GM18867 (cell line): ENCODE measurements at regions not wholly inside any gene's neighbourhood (a gene's known extent, or its start where the extent isn't known, plus 50 kb on each side); places are given as distances from the start of the nearest gene placed in this dataset.

Experiments used
- ATAC-seq: cut with Tn5 transposase; IDR thresholded peaks from one replicate; pipeline ENCODE4 v1.9.1; 2021; ENCODE audit warnings: mild to moderate bottlenecking, moderate library complexity; ENCODE audit not compliant: unreplicated experiment

DNA sequence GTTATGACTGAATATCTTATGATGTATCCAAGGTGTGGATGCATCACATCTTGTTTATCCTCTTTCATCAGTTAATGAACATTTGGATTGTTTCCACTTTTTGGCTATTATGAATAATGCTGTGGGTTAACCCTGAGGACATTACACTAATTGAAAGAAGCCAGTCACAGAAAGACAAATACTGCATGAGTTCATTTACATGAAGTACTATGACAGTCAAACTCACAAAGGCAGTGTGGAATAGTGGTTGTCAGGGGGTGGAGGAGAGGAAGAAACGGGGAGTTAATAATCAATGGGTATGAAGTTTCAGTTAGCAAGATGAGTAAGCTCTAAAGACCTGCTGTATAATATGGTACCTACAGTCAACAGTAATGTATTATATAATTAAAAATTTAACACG, 409.4 kb upstream of the CTNND2 start:
- peak; percentile 58 for ATAC-seq

DNA sequence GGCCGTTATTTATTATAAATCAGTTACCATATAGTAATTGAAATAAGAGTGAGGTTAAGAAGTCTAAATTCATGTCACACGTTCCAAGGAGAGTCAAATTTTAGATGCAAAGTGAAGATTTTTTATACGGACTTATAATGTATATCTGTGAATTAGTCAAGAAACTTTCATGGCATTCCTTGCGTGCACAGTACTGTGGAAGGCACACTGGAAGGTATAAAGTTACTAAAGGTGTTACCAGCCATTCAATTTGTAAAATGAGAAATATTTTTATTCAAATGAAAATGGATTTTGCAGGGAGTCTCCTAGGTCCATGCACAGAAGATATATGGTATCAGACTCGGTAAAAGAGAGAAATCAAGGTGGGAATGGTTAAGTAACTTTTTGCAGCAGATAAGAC, 408.1 kb upstream of the CTNND2 start:
- no peak for ATAC-seq

DNA sequence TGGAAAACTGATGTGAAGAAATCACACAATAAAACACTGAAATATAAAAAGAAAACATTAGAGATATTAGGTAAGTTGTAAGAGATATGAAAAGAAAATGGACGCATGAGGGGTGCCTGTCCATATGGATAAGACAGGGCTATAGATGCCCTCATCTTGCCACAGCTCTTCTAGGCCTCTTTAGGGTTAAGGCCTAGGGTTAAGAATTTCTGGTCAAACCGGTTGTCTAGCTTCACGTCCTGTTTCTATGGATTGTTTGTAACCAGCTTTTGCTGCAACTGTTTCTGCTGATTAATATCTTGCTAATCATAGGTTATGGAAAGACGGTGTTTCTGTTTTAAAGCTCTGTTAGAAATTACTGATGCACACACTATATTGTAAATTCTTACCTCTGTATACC, 389.9 kb upstream of the CTNND2 start:
- no peak for ATAC-seq

DNA sequence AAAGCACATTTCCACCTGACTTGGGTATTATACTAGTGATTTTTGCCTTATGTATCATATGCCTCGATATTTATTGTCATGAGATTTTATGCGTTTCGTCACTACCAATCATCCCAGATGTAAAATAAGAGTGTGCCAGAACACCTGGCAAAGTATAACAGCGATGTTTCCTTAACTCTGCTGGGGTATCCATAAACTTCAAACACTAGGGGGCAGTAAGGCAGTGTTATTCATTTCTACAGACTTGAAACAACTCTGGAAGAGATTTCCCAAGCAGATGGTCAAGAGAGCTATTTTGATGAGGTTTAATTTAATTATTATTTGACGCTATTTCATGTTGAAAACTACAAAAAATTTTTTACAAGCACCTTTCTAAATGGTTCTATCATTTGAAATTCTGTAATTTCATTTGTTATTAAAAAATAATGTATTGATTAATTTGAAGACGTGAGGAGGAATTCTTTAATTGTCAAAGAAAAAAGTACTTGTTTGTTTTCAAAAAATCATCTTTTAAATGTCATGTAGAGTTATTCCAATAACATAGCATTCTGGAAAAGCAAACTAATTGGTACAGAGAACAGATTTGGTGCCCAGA, 388.5 kb upstream of the CTNND2 start:
- ATAC-seq = no peak

DNA sequence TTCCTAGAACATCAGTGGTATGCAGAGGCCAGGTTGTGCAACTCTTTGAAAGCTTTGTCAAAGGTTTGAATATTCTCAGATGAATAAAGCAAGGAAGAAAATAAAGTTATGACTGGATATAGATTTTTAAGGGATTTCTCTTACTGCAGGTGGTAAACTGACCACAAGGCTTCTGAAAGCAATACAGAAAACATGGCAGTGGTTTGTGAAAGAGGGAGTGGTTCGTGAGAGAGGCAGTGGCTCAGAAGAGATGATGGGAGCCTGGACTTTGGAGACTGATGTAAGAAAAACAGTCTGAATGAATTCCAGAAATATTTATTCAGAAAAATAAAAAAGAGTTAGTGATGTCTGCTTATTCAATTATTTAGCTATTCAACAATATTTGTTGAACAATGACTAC, 380.4 kb upstream of the CTNND2 start:
- ATAC-seq = no peak

DNA sequence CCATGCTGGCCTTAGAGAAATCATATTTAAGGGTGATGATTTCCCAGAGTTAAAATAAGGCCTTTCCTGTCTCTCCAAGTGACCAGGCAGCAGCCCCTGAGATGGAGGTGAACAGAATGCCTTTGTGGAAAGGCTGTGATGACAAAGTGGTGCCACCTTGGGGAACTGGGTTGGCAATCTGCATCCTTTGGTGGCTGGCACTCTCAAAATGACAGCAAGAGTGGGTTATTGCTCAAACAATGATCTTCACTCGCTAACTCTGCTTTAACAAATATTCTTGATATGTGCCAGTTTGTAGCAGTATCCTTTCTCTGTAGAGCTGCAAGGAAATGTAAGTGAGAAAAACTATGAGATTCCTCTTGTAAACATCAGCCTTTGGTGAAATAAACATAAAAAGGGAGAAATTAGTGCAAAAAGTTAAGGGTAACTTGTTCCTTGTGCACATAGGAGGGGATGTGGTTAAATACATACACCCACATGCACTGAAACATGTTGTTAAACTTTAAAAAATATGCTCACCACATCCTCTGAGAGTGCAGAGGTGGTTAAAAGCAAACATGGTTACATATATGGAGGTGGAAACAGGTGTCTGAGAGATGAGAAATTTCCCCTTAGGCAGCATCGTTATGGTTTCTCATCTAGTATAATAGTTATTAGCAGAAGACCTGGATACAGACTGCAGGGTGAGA, 373.4 kb upstream of the CTNND2 start:
- peak; percentile 81 for ATAC-seq

DNA sequence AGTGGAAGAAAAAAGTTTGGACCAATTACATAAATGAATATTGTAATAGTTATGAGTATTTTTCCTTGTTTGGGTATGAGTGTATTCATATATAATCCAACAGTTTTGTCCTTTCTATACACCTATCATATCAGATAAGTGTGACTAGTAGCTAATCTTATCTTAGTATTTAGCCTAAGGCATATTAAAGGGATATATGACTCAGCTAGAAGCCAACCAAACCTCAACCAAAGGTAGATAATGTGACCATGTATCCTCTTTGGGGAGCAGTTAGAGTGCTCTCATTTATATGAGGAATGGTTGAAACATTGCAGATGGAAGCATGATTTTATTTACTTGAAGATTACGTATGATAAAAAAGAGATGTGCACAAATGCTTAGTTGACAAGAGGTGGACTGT, 370.0 kb upstream of the CTNND2 start:
- ATAC-seq = no peak

DNA sequence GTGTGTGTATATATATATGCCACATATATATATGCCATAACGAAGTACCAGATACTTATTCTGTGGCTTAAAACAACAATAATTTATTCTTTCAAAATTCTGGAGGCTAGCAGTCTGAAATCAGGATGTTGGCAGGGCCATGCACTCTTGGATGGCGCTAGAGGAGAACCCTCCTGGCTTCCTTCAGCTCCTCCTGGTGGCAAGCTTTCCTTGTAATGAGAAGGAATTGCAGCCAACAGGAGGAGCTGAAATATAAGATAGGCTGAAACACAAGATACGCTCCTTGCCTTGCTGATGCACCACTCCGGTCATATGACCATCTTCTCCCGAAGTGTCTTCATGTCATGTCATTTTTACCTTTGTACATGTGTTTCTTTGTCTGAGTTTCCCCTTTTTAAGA, 368.1 kb upstream of the CTNND2 start:
- ATAC-seq = no peak

DNA sequence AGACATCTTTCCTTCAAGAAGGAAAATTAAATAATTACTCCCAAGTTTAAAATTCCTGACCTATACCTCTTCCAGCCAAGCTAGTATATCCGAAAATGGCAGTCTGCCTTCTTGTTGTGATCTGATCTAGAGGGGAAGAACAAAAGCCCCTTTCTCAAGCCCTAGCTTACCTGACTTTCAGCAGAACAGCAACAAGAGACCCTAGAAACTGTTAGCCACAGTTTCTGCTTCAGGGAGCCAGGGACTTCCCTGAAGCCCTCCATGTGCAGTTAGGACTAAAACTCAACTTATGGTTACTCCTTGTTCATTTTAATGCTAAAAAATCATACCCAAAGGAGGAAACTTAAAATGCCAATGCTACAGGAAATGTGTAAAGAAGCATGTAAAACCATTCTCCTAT, 366.7 kb upstream of the CTNND2 start:
- no peak for ATAC-seq

DNA sequence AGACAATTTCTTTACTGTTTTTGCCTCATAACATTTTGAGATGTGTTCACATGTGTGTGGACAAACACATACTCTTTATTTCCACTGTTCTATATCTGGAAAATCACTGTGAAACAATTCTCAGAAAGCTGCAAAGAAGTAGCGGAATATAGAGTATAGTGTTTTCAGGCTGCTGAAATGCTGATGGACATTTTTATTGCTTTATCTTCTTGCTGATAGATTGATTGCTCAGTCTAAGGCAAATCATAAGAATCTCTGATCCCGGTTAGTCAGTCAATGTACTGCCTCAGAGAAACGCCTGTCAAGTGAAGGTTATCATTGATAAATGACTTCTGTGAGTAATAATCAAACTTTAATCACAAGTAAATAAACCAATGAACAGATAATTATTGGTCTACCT, 364.9 kb upstream of the CTNND2 start:
- no peak for ATAC-seq

DNA sequence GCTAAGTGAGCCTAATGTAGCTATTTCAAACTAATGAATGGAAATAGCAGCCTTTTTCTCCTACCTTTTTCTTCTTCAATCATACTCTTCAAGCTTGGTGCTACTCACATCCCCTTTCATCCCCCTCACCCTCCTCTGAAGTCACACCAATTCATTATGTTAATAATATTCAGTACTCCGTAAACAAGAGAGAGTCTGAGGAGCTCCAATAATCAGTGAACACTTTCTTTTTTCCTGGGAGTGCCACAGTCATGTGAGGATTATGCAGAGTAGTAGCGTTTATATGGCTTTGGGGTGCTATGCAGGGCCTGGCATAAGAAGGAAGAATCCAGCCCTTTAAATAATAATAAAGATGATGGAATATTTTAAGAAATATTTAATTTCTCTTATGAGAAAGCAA, 354.3 kb upstream of the CTNND2 start:
- ATAC-seq = no peak

DNA sequence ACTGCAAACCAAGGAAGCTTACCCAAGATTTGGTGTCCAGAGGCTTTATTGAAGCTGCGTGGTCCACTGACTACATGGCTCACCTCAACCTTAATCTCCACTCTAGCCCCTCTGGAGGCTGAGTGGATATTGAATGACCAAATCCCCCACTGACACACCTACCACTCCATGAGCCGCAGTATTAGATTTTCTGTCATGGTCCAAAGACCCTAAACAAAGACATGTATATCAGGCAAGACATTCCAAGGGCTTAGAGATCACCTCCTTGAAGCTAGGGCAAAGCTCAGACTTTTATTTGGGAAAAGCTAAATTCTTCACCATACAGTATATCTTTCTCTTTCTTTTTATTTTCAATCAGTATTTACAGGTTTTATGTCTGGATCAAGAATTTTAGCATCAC, 346.2 kb upstream of the CTNND2 start:
- ATAC-seq = no peak

DNA sequence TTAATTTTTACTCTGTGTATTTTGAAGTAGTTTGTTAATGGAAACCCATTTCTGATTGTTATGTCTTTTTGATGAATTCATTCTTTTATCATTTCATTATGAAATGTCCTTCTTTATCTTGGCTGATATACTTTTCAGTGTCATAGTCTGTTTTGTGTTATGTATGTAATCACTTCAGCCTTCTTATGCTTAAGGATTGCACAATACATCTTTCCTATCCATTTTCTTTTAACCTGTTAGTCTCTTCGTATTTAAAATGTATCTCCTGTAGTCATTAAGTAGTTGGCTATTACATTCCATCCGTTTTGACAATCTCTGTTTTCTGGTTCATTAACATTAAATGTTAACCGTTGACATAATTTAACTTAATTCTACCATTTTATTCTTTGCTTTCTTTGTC, 344.6 kb upstream of the CTNND2 start:
- ATAC-seq = no peak

DNA sequence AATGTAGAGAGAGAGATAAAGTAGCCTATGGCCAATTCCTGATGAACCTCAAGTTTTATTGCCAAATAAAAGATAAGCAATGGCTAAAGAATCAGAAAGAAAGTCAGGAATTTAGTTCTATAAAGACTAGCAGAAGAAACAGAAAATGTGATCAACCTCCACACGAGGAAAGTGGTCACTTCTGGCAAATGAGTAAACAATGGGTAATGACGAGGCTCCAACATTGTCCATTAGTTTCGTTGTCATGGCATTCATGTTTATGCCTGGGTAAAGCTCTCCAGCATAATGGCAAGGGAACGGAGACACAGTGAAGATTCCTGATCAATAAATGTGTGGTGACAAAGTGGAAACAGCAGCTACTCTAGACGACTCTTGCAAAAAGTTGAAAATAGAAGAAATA, 341.8 kb upstream of the CTNND2 start:
- no peak for ATAC-seq

DNA sequence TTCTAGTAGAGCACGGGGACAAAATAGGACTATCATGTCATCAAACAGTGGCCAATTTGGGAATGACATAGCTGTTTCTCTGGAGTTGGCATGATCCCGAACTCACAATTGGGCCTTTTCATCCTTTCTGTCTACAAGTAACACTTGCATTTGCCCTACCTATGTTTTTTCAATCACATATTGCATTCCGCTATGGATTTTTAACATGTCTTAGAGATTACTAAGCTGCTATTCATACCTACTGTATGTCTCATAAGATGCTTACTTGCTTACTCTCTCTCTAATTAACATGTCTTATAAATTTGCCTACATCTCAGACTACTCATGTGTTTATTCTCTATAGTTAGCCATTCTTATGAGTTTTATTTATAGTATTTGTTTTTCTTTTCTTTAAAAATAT, 341.2 kb upstream of the CTNND2 start:
- no peak for ATAC-seq

DNA sequence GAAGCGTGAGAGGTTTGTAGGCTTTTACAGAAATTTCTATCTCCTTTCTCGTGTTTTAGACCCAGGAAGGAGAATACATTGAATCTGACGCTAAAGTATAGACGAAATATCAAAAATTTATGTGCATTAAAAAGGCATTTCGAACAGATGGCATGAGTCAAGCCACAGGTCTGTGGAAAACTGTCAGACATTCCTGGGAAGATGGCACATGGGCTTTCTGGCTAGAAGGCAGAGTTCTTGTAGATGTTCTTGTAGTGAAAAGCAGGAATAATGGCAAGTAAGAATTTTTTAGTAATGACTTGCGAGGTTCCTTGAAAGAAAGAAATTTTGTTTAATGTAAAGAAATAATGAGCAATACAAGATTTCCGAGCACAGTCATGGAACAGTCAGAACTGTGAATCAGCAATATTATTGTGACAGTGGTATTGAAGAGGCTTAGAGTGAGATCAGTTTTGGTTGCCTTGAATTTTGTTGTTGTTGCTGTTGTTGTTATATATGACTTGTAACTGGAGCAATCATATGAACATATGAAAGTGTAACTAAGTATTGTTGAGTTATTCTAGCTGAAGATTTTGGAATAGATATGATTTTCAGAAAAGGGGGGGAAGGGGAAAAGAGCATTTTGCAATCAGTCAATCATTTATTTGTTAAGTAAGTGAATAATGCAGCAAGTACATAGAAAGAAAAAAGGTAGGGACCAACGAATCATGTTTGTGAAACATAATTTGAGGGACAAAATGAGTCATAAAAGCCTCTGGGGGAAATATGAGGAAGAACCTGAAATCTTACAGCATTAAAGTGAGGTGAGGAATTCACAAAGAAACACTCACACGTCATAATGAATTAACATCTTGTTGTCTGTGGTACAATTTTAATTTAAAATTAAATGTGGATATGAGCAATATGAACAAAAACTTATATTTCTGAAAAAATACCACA, 339.0 kb upstream of the CTNND2 start:
- no peak for ATAC-seq

DNA sequence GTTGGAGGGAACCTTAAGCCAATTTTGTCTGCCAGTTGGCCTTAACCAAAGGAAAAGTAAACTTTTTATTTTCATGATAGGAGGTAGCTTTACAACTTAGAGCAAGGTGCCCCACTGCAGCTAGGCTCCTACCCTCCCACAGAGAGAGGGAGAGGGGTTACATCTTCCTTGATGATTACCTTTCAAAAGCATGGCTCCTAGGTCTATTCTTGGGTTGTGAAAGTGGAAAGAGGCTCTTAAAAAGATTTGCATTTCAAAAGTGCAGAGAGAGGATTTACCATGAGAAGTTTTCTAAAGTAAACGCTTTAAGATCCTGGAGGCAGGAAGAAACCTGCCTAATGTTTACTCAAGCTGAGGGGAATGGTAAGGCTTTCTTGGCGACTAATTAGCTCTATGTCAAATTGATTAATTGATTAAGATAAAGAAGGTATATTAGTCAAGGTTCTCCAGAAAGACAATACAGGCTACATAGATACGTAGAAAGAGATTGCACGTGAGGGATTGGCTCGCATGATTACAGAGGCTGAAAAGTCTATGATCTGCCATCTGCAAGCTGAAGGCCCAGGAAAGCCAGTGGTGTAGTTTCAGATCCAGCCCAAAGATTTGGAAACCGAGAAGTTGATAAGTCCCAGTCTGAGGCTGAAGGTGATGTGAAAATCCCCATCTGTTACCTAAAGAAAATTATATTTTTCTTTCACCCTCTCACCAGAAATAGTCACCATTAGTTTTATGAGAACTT, 333.8 kb upstream of the CTNND2 start:
- ATAC-seq = no peak

DNA sequence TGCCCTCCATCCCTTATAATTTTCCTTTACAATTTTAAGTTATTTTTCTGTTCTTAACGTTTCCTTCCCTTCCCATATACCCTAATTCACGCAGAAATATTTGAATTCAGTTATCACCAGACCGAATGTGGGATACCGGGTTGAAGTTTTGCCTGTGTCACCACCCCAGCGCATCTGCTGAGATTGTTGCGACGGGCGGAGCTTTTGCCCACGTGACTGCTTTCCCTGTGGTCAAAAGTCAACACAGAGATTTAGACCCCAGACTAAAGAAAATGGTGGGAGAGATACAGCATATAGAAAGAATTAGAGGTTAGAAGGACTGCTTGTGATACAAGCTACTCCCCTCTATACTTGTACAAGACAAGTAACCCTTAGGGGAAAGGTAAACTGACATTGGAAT, 326.4 kb upstream of the CTNND2 start:
- ATAC-seq = no peak

DNA sequence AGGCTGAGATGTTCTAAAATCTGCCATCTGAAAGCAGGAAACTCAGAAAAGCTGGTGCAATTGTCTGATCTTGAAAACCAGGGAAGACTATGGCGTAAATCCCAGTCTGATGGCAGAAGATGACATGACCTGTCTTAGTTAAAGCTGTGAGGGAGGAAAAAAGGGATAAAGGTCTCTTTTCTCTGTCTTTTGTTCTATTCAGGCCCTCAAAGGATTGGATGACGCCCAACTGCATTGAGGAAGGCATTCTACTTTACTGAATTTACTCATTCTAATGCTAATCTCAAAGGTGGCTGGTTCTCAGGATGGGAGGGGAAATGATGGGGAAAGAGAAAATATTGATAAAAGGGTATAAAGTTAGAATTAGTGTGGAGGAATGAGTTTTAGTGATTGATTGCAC, 312.8 kb upstream of the CTNND2 start:
- no peak for ATAC-seq

DNA sequence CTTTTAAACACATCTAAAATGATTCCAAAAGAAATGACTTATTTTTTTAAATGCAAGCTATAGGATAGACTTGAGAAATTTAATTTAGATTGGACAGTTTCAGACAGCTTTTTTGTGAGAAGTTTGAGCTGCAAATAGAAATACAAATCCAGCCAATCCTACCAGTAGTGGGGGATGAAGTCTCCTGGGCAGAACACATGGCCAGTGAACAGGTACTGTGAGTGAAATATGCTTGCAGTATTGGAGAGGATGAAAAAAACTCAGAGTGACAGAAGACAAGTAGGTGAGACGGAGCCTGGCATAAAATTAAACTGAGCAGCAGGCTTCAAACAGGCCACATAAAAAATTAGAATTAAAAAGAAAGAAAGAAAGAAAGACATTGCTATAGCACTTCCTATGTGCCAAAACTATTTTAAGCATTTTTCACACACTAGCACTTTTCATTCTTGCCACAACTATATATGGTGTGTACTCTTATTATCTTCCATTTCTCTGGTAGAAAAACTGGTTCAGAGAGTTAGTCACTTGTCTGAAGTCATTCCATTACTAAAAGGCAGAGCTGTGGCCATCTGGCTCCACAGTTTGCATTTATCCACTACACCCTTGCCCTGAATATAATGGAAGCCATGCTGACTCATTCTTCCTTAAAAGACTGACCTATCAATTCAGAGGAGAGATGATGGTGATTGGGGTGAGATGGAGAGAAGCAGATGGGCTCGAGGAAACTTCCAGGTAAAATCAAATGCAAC, 310.2 kb upstream of the CTNND2 start:
- ATAC-seq = no peak
